ENCODE measurements at regions not wholly inside any gene's neighbourhood (a gene's known extent, or its start where the extent isn't known, plus 50 kb on each side); places are given as distances from the start of the nearest gene placed in this dataset.

DNA sequence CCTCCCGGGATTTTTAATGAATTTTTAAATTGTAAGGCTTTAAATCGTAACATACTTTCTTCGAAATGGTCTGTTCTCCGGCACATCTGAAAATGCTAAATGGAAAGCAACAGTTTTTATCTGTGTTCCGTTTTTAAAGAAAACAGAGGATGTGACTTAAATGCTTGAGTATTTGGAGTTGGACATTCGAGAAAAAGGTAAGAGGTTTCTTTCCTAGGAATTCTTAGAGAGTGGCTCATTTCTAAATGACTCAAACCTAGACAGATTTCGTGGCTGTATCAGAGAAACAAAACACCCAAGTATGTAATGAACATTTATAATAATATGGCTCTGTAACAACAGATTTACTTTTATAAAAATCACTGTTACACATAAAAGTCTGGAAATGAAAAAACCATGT lies 177.6 kb upstream of the CCDC68 start:
- Histone ChIP-seq H3K27me3 (ENCODE audit: control insufficient read depth in 3 of 3, insufficient read depth in 3 of 3, low read length in 2 of 3) (no peaks in the 10 kb centered on the region), H3K36me3 (ENCODE audit: control insufficient read depth in 4 of 4, insufficient read depth in 4 of 4, low read length in 4 of 4) (no peaks in the 10 kb centered on the region), H3K27ac (ENCODE audit: low read depth in 1 of 2, low read length in 1 of 2) (no peak overlapping the region), H3K4me3 (no peak overlapping the region), H3K9ac (ENCODE audit: insufficient read depth in 1 of 2, low read length in 2 of 2) (no peak overlapping the region), H3K4me1 (ENCODE audit: control insufficient read depth in 5 of 5, insufficient read depth in 5 of 5, low read length in 5 of 5) (no peaks in the 10 kb centered on the region), H3K9me3 (ENCODE audit: control insufficient read depth in 4 of 4, insufficient read depth in 3 of 4, low read length in 3 of 4) (no peaks in the 10 kb centered on the region)
- no peak for TF ChIP-seq CTCF (IDR thresholded peaks at IDR 0.05; ENCODE audit: control extremely low read depth, extremely low read depth)
- DNase-seq (no peak), ATAC-seq (ENCODE audit: insufficient read depth, low FRiP score) (no peak)
- WGBS, 2 donors = 86 to 93% methylated on average over 7 of the region's 7 CpGs

- H3K4me3 ChIP-seq = no peak overlapping the region
- H3K27ac ChIP-seq (ENCODE audit: low read depth in 1 of 2, low read length in 1 of 2) = no peak overlapping the region
- no peaks in the 10 kb centered on the region for H3K9me3 ChIP-seq (ENCODE audit: control insufficient read depth in 4 of 4, insufficient read depth in 3 of 4, low read length in 3 of 4)
- H3K4me1 ChIP-seq (ENCODE audit: control insufficient read depth in 5 of 5, insufficient read depth in 5 of 5, low read length in 5 of 5) = no peaks in the 10 kb centered on the region
- no peaks in the 10 kb centered on the region for H3K27me3 ChIP-seq (ENCODE audit: control insufficient read depth in 3 of 3, insufficient read depth in 3 of 3, low read length in 2 of 3)
- no peak overlapping the region for H3K9ac ChIP-seq (ENCODE audit: insufficient read depth in 1 of 2, low read length in 2 of 2)
- DNase-seq (no peak), ATAC-seq (ENCODE audit: insufficient read depth, low FRiP score) (no peak)
- no peak for TF ChIP-seq CTCF (IDR thresholded peaks at IDR 0.05; ENCODE audit: control extremely low read depth, extremely low read depth)
- 90 to 92% methylated on average over 6 of the region's 6 CpGs for WGBS, 2 donors
- no peaks in the 10 kb centered on the region for H3K36me3 ChIP-seq (ENCODE audit: control insufficient read depth in 4 of 4, insufficient read depth in 4 of 4, low read length in 4 of 4)
Observed at GRCh38 chr18:55136258-55136657, 177.0 kb upstream of the CCDC68 start.

GRCh38 chr18:55133378-55133777 lies 174.1 kb upstream of the CCDC68 start:
- H3K4me3 ChIP-seq = no peak overlapping the region
- no peaks in the 10 kb centered on the region for H3K36me3 ChIP-seq (ENCODE audit: control insufficient read depth in 4 of 4, insufficient read depth in 4 of 4, low read length in 4 of 4)
- H3K27ac ChIP-seq (ENCODE audit: low read depth in 1 of 2, low read length in 1 of 2) = no peak overlapping the region
- ATAC-seq (ENCODE audit: insufficient read depth, low FRiP score) = no peak
- no peak for TF ChIP-seq CTCF (IDR thresholded peaks at IDR 0.05; ENCODE audit: control extremely low read depth, extremely low read depth)
- no peaks in the 10 kb centered on the region for H3K9me3 ChIP-seq (ENCODE audit: control insufficient read depth in 4 of 4, insufficient read depth in 3 of 4, low read length in 3 of 4)
- no peaks in the 10 kb centered on the region for H3K4me1 ChIP-seq (ENCODE audit: control insufficient read depth in 5 of 5, insufficient read depth in 5 of 5, low read length in 5 of 5)
- H3K27me3 ChIP-seq (ENCODE audit: control insufficient read depth in 3 of 3, insufficient read depth in 3 of 3, low read length in 2 of 3) = no peaks in the 10 kb centered on the region
- DNase-seq = no peak
- 96% methylated on average over 6 of the region's 6 CpGs for WGBS, 2 donors
- no peak overlapping the region for H3K9ac ChIP-seq (ENCODE audit: insufficient read depth in 1 of 2, low read length in 2 of 2)

DNA sequence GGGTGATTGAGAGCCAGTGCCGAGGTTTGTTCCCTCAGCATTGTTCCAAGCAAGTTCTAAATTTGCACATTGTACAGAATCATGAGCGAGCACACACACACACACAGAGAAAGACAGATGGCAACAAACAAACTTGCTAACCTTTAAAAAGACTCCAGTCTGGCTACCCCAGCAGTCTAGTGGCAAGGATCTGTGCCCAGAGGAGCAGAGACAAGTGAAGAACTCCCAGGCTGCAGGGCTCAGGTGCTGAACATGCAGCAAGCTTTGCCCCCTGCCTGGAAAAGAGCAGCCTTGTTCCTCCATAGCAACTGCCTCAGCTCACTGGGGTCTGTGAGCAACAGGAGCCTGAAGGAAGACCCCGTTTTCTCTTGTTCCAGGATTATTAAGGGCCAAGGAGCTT lies 169.2 kb upstream of the CCDC68 start:
- H3K9ac ChIP-seq (ENCODE audit: insufficient read depth in 1 of 2, low read length in 2 of 2) = no peak overlapping the region
- H3K4me3 ChIP-seq = no peak overlapping the region
- ATAC-seq (ENCODE audit: insufficient read depth, low FRiP score) = no peak
- H3K4me1 ChIP-seq (ENCODE audit: control insufficient read depth in 5 of 5, insufficient read depth in 5 of 5, low read length in 5 of 5) = no peaks in the 10 kb centered on the region
- no peak overlapping the region for H3K27ac ChIP-seq (ENCODE audit: low read depth in 1 of 2, low read length in 1 of 2)
- H3K9me3 ChIP-seq (ENCODE audit: control insufficient read depth in 4 of 4, insufficient read depth in 3 of 4, low read length in 3 of 4) = no peaks in the 10 kb centered on the region
- 86 to 88% methylated on average over 3 of the region's 3 CpGs for WGBS, 2 donors
- TF ChIP-seq CTCF (IDR thresholded peaks at IDR 0.05; ENCODE audit: control extremely low read depth, extremely low read depth) = no peak
- no peaks in the 10 kb centered on the region for H3K27me3 ChIP-seq (ENCODE audit: control insufficient read depth in 3 of 3, insufficient read depth in 3 of 3, low read length in 2 of 3)
- H3K36me3 ChIP-seq (ENCODE audit: control insufficient read depth in 4 of 4, insufficient read depth in 4 of 4, low read length in 4 of 4) = no peaks in the 10 kb centered on the region
- no peak for DNase-seq

Data from lung (tissue), 11 donors.